NT2/D1 (cell line): ENCODE measurements at regions not wholly inside any gene's neighbourhood (a gene's known extent, or its start where the extent isn't known, plus 50 kb on each side); places are given as distances from the start of the nearest gene placed in this dataset.

Source experiments
- DNase-seq: peaks from one replicate; pipeline ENCODE4 v3.0.0-alpha.2; 2011; ENCODE audit warnings: low read depth, low spot score
- H3K27me3 ChIP-seq: 2 replicates; pipeline ENCODE4 v1.6.0; 2011; ENCODE audit warnings: mild to moderate bottlenecking; ENCODE audit not compliant: insufficient read length, insufficient read depth
- H3K36me3 ChIP-seq: 2 replicates; pipeline ENCODE4 v1.6.1; 2011; ENCODE audit warnings: mild to moderate bottlenecking, low read length, mixed read lengths; ENCODE audit not compliant: insufficient read depth, insufficient read length
- H3K4me1 ChIP-seq: 2 replicates; pipeline ENCODE4 v1.5.1; 2011; ENCODE audit not compliant: insufficient read depth, insufficient read length
- H3K4me3 ChIP-seq: 2 replicates; pipeline ENCODE4 v1.5.1; 2011; ENCODE audit warnings: low read depth; ENCODE audit not compliant: insufficient read length
- H3K9ac ChIP-seq: 2 replicates; pipeline ENCODE4 v1.6.0; 2011; ENCODE audit warnings: low read depth; ENCODE audit not compliant: insufficient read length
- H3K9me3 ChIP-seq: 2 replicates; pipeline ENCODE4 v1.5.1; 2011; ENCODE audit warnings: mild to moderate bottlenecking, low read length; ENCODE audit not compliant: insufficient read depth
- SUZ12 ChIP-seq: IDR thresholded peaks from 2 replicates; pipeline ENCODE4 v1.6.1; 2011; ENCODE audit not compliant: insufficient read length, insufficient read depth; ENCODE audit errors: extremely low read depth
- YY1 ChIP-seq: IDR thresholded peaks from 2 replicates; pipeline ENCODE4 v1.6.1; 2011; ENCODE audit not compliant: insufficient read length, insufficient read depth
- ZNF274 ChIP-seq: IDR thresholded peaks from 2 replicates; pipeline ENCODE4 v1.6.1; 2011; ENCODE audit warnings: mild to moderate bottlenecking, low read depth, low read length

- DNase-seq = no peak
- H3K9me3 ChIP-seq = no peaks in the 10 kb centered on the region
- no peaks in the 10 kb centered on the region for H3K27me3 ChIP-seq
- no peaks in the 10 kb centered on the region for H3K36me3 ChIP-seq
- TF ChIP-seq ZNF274 = no peak
- no peak for TF ChIP-seq YY1
- no peak for TF ChIP-seq SUZ12
- H3K9ac ChIP-seq = no peak overlapping the region
- no peak overlapping the region for H3K4me3 ChIP-seq
- peaks cover 7% of the 10 kb centered on the region for H3K4me1 ChIP-seq
Measured at GRCh38 chr16:74033441-74033995, 263.1 kb upstream of the PSMD7 start.

GRCh38 chr16:74031551-74031950 is 265.1 kb upstream of the PSMD7 start:
- Histone ChIP-seq H3K4me3 (no peak overlapping the region), H3K9me3 (no peaks in the 10 kb centered on the region), H3K36me3 (no peaks in the 10 kb centered on the region), H3K27me3 (no peaks in the 10 kb centered on the region), H3K4me1 (peaks cover 7% of the 10 kb centered on the region), H3K9ac (no peak overlapping the region)
- no peak for DNase-seq
- no peak for TF ChIP-seq SUZ12

- H3K9ac ChIP-seq = no peak overlapping the region
- H3K4me1 ChIP-seq = peaks cover 9% of the 10 kb centered on the region
- H3K27me3 ChIP-seq = no peaks in the 10 kb centered on the region
- no peak for TF ChIP-seq YY1
- no peak for TF ChIP-seq SUZ12
- no peak for TF ChIP-seq ZNF274
- no peak for DNase-seq
- H3K9me3 ChIP-seq = no peaks in the 10 kb centered on the region
- H3K36me3 ChIP-seq = no peaks in the 10 kb centered on the region
- H3K4me3 ChIP-seq = no peak overlapping the region
Measured at GRCh38 chr16:74030000-74030706, 266.5 kb upstream of the PSMD7 start.

GRCh38 chr16:74029115-74029792 is 267.4 kb upstream of the PSMD7 start:
- Histone ChIP-seq H3K36me3 (no peaks in the 10 kb centered on the region), H3K27me3 (no peaks in the 10 kb centered on the region), H3K4me1 (peaks cover 9% of the 10 kb centered on the region), H3K4me3 (no peak overlapping the region), H3K9ac (no peak overlapping the region), H3K9me3 (no peaks in the 10 kb centered on the region)
- no peak for DNase-seq
- TF ChIP-seq ZNF274 (no peak), SUZ12 (no peak)

GRCh38 chr16:74026373-74027281 is 270.0 kb upstream of the PSMD7 start:
- no peak for TF ChIP-seq SUZ12
- no peak for TF ChIP-seq YY1
- TF ChIP-seq ZNF274 = no peak
- H3K4me1 ChIP-seq = peaks cover 9% of the 10 kb centered on the region
- H3K9ac ChIP-seq = no peak overlapping the region
- no peaks in the 10 kb centered on the region for H3K27me3 ChIP-seq
- no peak overlapping the region for H3K4me3 ChIP-seq
- H3K9me3 ChIP-seq = no peaks in the 10 kb centered on the region
- peak; percentile 67 for DNase-seq
- H3K36me3 ChIP-seq = no peaks in the 10 kb centered on the region

- H3K4me1 ChIP-seq = peaks cover 8% of the 10 kb centered on the region
- no peaks in the 10 kb centered on the region for H3K36me3 ChIP-seq
- TF ChIP-seq SUZ12 (no peak), YY1 (no peak), ZNF274 (no peak)
- H3K27me3 ChIP-seq = no peaks in the 10 kb centered on the region
- H3K4me3 ChIP-seq = no peak overlapping the region
- no peak for DNase-seq
- H3K9ac ChIP-seq = no peak overlapping the region
- H3K9me3 ChIP-seq = no peaks in the 10 kb centered on the region
Measured at GRCh38 chr16:74024953-74025352, 271.7 kb upstream of the PSMD7 start.

GRCh38 chr16:74020095-74020670 is 276.4 kb upstream of the PSMD7 start:
- H3K36me3 ChIP-seq = no peaks in the 10 kb centered on the region
- no peak for DNase-seq
- no peak for TF ChIP-seq YY1
- no peak for TF ChIP-seq ZNF274
- TF ChIP-seq SUZ12 = no peak
- no peak overlapping the region for H3K4me3 ChIP-seq
- no peaks in the 10 kb centered on the region for H3K27me3 ChIP-seq
- H3K9ac ChIP-seq = no peak overlapping the region
- H3K9me3 ChIP-seq = no peaks in the 10 kb centered on the region
- no peaks in the 10 kb centered on the region for H3K4me1 ChIP-seq
